ENCODE measurements at regions not wholly inside any gene's neighbourhood (a gene's known extent, or its start where the extent isn't known, plus 50 kb on each side); places are given as distances from the start of the nearest gene placed in this dataset.
"Not testable (repeated sequence)": the region's sequence is repeated elsewhere in the genome, so short reads cannot be mapped to it uniquely, and the experiment has no call there.

- DNase-seq, result no peak
Observed at GRCh38 chr1:29682919-29683295, 446.6 kb downstream of the PTPRU start.

GRCh38 chr1:29682171-29682918, 446.0 kb downstream of the PTPRU start:
- DNase-seq, result no peak

DNA sequence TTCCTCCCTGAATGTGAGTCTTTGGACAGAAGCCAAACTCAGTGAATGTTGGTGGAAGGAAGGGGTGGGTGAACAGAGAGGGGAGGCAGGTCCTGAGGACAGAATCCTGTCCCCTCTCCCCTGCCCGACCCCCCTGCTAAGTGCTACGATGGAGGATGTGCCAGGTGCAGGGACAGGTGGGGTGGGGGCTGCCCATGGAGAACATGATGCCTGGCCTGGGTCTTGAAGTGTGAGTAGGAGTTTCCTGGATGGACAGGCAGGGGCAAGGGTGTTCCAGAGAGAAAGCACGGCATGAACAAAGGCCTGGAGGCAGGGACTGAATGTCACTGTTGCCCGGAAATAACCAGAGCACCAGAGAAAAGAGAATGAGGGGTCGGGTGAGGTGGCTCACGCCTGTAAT, 445.1 kb downstream of the PTPRU start:
- not testable (repeated sequence) for DNase-seq

- DNase-seq, result no peak
Observed at GRCh38 chr1:29679828-29680558, 443.7 kb downstream of the PTPRU start.

GRCh38 chr1:29679316-29679715, 443.0 kb downstream of the PTPRU start:
- no peak for DNase-seq

- no peak for DNase-seq
Observed at GRCh38 chr1:29677028-29678024, 441.0 kb downstream of the PTPRU start.

- no peak for DNase-seq
Observed at GRCh38 chr1:29676496-29676895, 440.2 kb downstream of the PTPRU start.

- no peak for DNase-seq
Observed at GRCh38 chr1:29675481-29676263, 439.4 kb downstream of the PTPRU start.

- no peak for DNase-seq
Observed at GRCh38 chr1:29674627-29675326, 438.5 kb downstream of the PTPRU start.

- DNase-seq, result no peak
Observed at GRCh38 chr1:29673669-29674626, 437.6 kb downstream of the PTPRU start.

- DNase-seq, result no peak
Observed at GRCh38 chr1:29673228-29673500, 436.8 kb downstream of the PTPRU start.

GRCh38 chr1:29672416-29673227, 436.3 kb downstream of the PTPRU start:
- DNase-seq, result no peak

GRCh38 chr1:29671446-29672356, 435.4 kb downstream of the PTPRU start:
- DNase-seq, result no peak

GRCh38 chr1:29670752-29671151, 434.4 kb downstream of the PTPRU start:
- no peak for DNase-seq

- DNase-seq, result no peak
Observed at GRCh38 chr1:29669912-29670311, 433.6 kb downstream of the PTPRU start.

GRCh38 chr1:29669158-29669871, 433.0 kb downstream of the PTPRU start:
- DNase-seq, result no peak

- no peak for DNase-seq
Observed at GRCh38 chr1:29668551-29669157, 432.3 kb downstream of the PTPRU start.

GRCh38 chr1:29667951-29668350, 431.6 kb downstream of the PTPRU start:
- DNase-seq, result no peak
